GM23338 (cell line): ENCODE measurements at regions not wholly inside any gene's neighbourhood (a gene's known extent, or its start where the extent isn't known, plus 50 kb on each side); places are given as distances from the start of the nearest gene placed in this dataset.

ENCODE experiments used
- ATAC-seq: fragments of 200-7000 bp; cut with Tn5 transposase; 3 replicates; pipeline ENCODE4 v1.9.1; 2020
- DNase-seq: peaks from one replicate; pipeline ENCODE4 v3.0.0-alpha.2; 2015; ENCODE audit warnings: low spot score
- H2AFZ ChIP-seq: fragments of 200-600 bp; sonication (generic); 2 replicates; pipeline ENCODE4 v1.8.0; 2016; ENCODE audit warnings: antibody characterized with exemption, mild to moderate bottlenecking, moderate library complexity
- H3F3A ChIP-seq: fragments of 200-600 bp; sonication (generic); replicated peaks from 2 replicates; pipeline ENCODE4 v1.8.0; 2017; ENCODE audit warnings: antibody characterized with exemption, mixed run types, low read depth
- H3K27ac ChIP-seq: fragments of 200-600 bp; sonication (generic); 2 replicates; pipeline ENCODE4 v1.6.1; 2016; ENCODE audit warnings: low read depth
- H3K27me3 ChIP-seq: fragments of 200-600 bp; sonication (generic); 2 replicates; pipeline ENCODE4 v1.8.0; 2016; ENCODE audit warnings: mild to moderate bottlenecking, mixed run types, moderate library complexity; ENCODE audit not compliant: insufficient read depth
- H3K36me3 ChIP-seq: fragments of 200-600 bp; sonication (generic); 2 replicates; pipeline ENCODE4 v1.8.0; 2016; ENCODE audit warnings: mild to moderate bottlenecking; ENCODE audit not compliant: insufficient read depth
- H3K4me1 ChIP-seq: fragments of 200-600 bp; sonication (generic); 2 replicates; pipeline ENCODE4 v1.8.0; 2016; ENCODE audit warnings: mild to moderate bottlenecking, moderate library complexity; ENCODE audit not compliant: insufficient read depth
- H3K4me2 ChIP-seq: fragments of 200-600 bp; sonication (generic); 2 replicates; pipeline ENCODE4 v1.7.1; 2017; ENCODE audit warnings: mixed run types
- H3K4me3 ChIP-seq: fragments of 200-600 bp; sonication (generic); 2 replicates; pipeline ENCODE4 v1.6.1; 2016; ENCODE audit warnings: mixed run types
- H3K79me2 ChIP-seq: fragments of 200-600 bp; sonication (generic); replicated peaks from 2 replicates; pipeline ENCODE4 v1.8.0; 2017; ENCODE audit warnings: mild to moderate bottlenecking; ENCODE audit not compliant: insufficient read depth
- H3K9me2 ChIP-seq: fragments of 200-600 bp; sonication (generic); 2 replicates; pipeline ENCODE4 v1.8.0; 2017; ENCODE audit not compliant: insufficient read depth
- H4K20me1 ChIP-seq: fragments of 200-600 bp; sonication (generic); replicated peaks from 2 replicates; pipeline ENCODE4 v1.8.0; 2017; ENCODE audit warnings: mild to moderate bottlenecking; ENCODE audit not compliant: insufficient read depth
- H3K27ac Mint-ChIP-seq: 2 replicates; pipeline ENCODE4 v1.8.0; 2020; ENCODE audit warnings: inconsistent platforms, mild to moderate bottlenecking, moderate library complexity, mixed read lengths
- H3K27me3 Mint-ChIP-seq: 3 replicates; pipeline ENCODE4 v1.8.0; 2022; ENCODE audit warnings: low read depth, mild to moderate bottlenecking, moderate library complexity, mixed read lengths, inconsistent platforms; ENCODE audit not compliant: insufficient read depth, poor library complexity
- H3K36me3 Mint-ChIP-seq: 3 replicates; pipeline ENCODE4 v1.8.0; 2021; ENCODE audit warnings: low read depth, mild to moderate bottlenecking, inconsistent platforms, moderate library complexity, mixed read lengths
- H3K4me1 Mint-ChIP-seq: 3 replicates; pipeline ENCODE4 v1.8.0; 2020; ENCODE audit warnings: mild to moderate bottlenecking, inconsistent platforms, mixed read lengths
- H3K4me3 Mint-ChIP-seq: 3 replicates; pipeline ENCODE4 v1.8.0; 2021; ENCODE audit warnings: moderate library complexity, mild to moderate bottlenecking, inconsistent platforms, mixed read lengths
- H3K9me3 Mint-ChIP-seq: 3 replicates; pipeline ENCODE4 v1.8.0; 2020; ENCODE audit warnings: moderate library complexity, mild to moderate bottlenecking, inconsistent platforms, mixed read lengths
- CREB1 ChIP-seq: fragments of 250-450 bp; sonication (Bioruptor Pico); IDR thresholded peaks from 2 replicates; pipeline ENCODE4 v1.5.0; 2020; ENCODE audit warnings: low read depth, mild to moderate bottlenecking, moderate library complexity
- CTCF ChIP-seq, 2 experiments: fragments of 200-600 bp in 1 of 2; sonication (generic) in 1 of 2; conservative IDR thresholded peaks; 2 replicates each; pipeline versions ENCODE4 v1.5.1 to v1.6.1; 2016 to 2017; ENCODE audit warnings: antibody characterized with exemption in 2 of 2, low read depth in 2 of 2, mild to moderate bottlenecking in 2 of 2, moderate library complexity in 1 of 2
- ETS1 ChIP-seq: IDR thresholded peaks from 2 replicates; pipeline ENCODE4 v1.6.1; 2016; ENCODE audit warnings: antibody characterized with exemption
- EZH2 ChIP-seq: fragments of 200-600 bp; sonication (generic); IDR thresholded peaks from one replicate; pipeline ENCODE4 v1.8.0; 2017; ENCODE audit warnings: antibody characterized with exemption, mild to moderate bottlenecking, low read depth; ENCODE audit not compliant: unreplicated experiment
- EZH2phosphoT487 ChIP-seq: fragments of 200-600 bp; sonication (generic); IDR thresholded peaks from one replicate; pipeline ENCODE4 v1.8.1; 2018; ENCODE audit warnings: antibody characterized with exemption; ENCODE audit not compliant: unreplicated experiment
- JUNB ChIP-seq: IDR thresholded peaks from one replicate; pipeline ENCODE4 v1.6.1; 2016; ENCODE audit warnings: antibody characterized with exemption; ENCODE audit not compliant: unreplicated experiment
- POLR2AphosphoS5 ChIP-seq: IDR thresholded peaks from 2 replicates; pipeline ENCODE4 v1.6.1; 2016; ENCODE audit warnings: antibody characterized with exemption, low read depth
- REST ChIP-seq: IDR thresholded peaks from one replicate; pipeline ENCODE4 v1.6.1; 2018; ENCODE audit warnings: antibody characterized with exemption; ENCODE audit not compliant: unreplicated experiment
- STAT1 ChIP-seq: IDR thresholded peaks from one replicate; pipeline ENCODE4 v1.6.1; 2016; ENCODE audit warnings: antibody characterized with exemption; ENCODE audit not compliant: unreplicated experiment
- ZNF114 ChIP-seq: fragments of 250-450 bp; sonication (Bioruptor Pico); IDR thresholded peaks from 2 replicates; pipeline ENCODE4 v1.5.0; 2020; ENCODE audit warnings: mild to moderate bottlenecking, moderate library complexity
- ZNF331 ChIP-seq: fragments of 250-450 bp; sonication (Bioruptor Pico); IDR thresholded peaks from 2 replicates; pipeline ENCODE4 v1.5.0; 2020; ENCODE audit warnings: low read depth, mild to moderate bottlenecking, moderate library complexity
- ZNF462 ChIP-seq: fragments of 250-450 bp; sonication (Bioruptor Pico); IDR thresholded peaks from 2 replicates; pipeline ENCODE4 v1.5.0; 2020; ENCODE audit warnings: mild to moderate bottlenecking, moderate library complexity

- no peaks in the 10 kb centered on the region for H4K20me1 ChIP-seq
- Mint-ChIP-seq H3K27me3 (peaks cover 32% of the 10 kb centered on the region), H3K4me3 (no peak overlapping the region), H3K27ac (no peak overlapping the region), H3K4me1 (peaks cover 19% of the 10 kb centered on the region), H3K36me3 (no peaks in the 10 kb centered on the region), H3K9me3 (no peaks in the 10 kb centered on the region; the same call in 2 of the 3 replicates)
- H3K27ac ChIP-seq: no peak overlapping the region
- no peak for TF ChIP-seq CREB1 (CRISPR knock-in tag)
- no peak for TF ChIP-seq POLR2AphosphoS5
- TF ChIP-seq ZNF462 (CRISPR knock-in tag): no peak
- no peak for TF ChIP-seq ETS1
- no peak for TF ChIP-seq EZH2
- TF ChIP-seq REST: no peak
- TF ChIP-seq CTCF (conservative IDR thresholded peaks at IDR 0.05; ENCODE audit: low read depth in 2 of 2): no peak
- TF ChIP-seq ZNF331 (CRISPR knock-in tag): no peak
- TF ChIP-seq STAT1: no peak
- TF ChIP-seq ZNF114 (CRISPR knock-in tag): no peak
- no peak for TF ChIP-seq EZH2phosphoT487
- TF ChIP-seq JUNB: no peak
- H3K27me3 ChIP-seq: peaks cover 26% of the 10 kb centered on the region
- DNase-seq: no peak
- no peak overlapping the region for H2AFZ ChIP-seq
- H3K4me2 ChIP-seq: no peak overlapping the region
- H3F3A ChIP-seq: 0 out of 2 replicates have a peak, but pooled peaks cover 5% of the 10 kb centered on the region
- no peak for ATAC-seq
- H3K36me3 ChIP-seq: no peaks in the 10 kb centered on the region
- peaks cover 10% of the 10 kb centered on the region for H3K4me1 ChIP-seq
- no peaks in the 10 kb centered on the region for H3K79me2 ChIP-seq
- no peak overlapping the region for H3K4me3 ChIP-seq
- H3K9me2 ChIP-seq: no peaks in the 10 kb centered on the region
Measured at GRCh38 chr15:31438601-31439265, 112.1 kb downstream of the KLF13 start.
